ENCODE measurements at regions not wholly inside any gene's neighbourhood (a gene's known extent, or its start where the extent isn't known, plus 50 kb on each side); places are given as distances from the start of the nearest gene placed in this dataset.

DNA sequence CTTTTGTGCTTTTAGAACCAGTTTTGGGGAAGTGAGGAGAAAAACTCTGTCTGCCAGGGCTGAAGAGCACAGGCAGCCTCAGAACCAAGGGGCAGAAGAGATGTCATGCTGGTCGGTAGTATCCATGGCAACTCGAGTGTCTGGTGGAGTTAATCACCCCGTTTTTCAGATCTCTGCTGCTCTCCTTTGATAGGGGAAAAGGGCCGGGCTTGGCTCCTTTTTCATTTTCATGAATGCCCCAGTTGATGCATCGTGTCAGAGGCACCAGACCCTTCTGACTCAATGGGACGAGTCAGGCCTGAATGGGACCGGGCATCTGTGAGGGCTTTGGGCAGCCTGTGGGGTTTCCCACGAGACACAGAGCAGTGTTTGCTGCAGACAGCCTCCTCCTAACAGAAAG lies 304.6 kb downstream of the ABCC12 start:
- H3K36me3 ChIP-seq (ENCODE audit: insufficient read depth, low read length), result no peaks in the 10 kb centered on the region

DNA sequence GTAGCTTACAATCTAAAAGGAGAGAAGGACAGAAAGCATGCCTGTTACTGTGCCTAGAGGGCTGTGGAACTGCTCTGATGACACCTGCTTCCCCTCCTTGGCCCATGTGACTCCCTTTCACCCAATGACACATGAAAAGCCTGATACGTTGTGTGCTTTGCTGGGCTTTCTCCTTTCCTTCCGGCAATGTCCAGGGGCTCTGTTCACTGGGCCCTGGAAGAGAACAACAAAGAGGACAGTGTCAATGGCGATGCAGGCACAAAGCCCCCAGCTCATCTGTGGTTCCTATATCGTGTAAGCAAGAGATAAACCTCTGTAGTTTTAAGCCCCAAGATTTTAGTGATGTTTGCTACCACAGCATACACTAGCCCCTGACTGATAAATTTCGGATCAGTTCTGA lies 306.1 kb downstream of the ABCC12 start:
- Histone ChIP-seq H3K27me3 (ENCODE audit: control insufficient read depth, insufficient read depth, low read length) (peaks cover 9% of the 10 kb centered on the region), H3K4me2 (ENCODE audit: low read length) (no peak overlapping the region), H3K9ac (ENCODE audit: low read depth, low read length) (no peak overlapping the region), H3K36me3 (ENCODE audit: insufficient read depth, low read length) (no peaks in the 10 kb centered on the region), H3K4me1 (ENCODE audit: control insufficient read depth, insufficient read depth, low read length) (no peaks in the 10 kb centered on the region), H3K9me3 (replicated peaks; ENCODE audit: low read length) (no peaks in the 10 kb centered on the region), H3K4me3 (ENCODE audit: low read length) (no peak overlapping the region)

More for the DNA sequence above, 304.6 kb downstream of the ABCC12 start:
- H3K4me1 ChIP-seq (ENCODE audit: control insufficient read depth, insufficient read depth, low read length), result no peaks in the 10 kb centered on the region
- no peak overlapping the region for H3K4me2 ChIP-seq (ENCODE audit: low read length)
- H3K4me3 ChIP-seq (ENCODE audit: low read length), result no peak overlapping the region
- no peak overlapping the region for H3K9ac ChIP-seq (ENCODE audit: low read depth, low read length)
- no peaks in the 10 kb centered on the region for H3K9me3 ChIP-seq (replicated peaks; ENCODE audit: low read length)
- peaks cover 9% of the 10 kb centered on the region for H3K27me3 ChIP-seq (ENCODE audit: control insufficient read depth, insufficient read depth, low read length)

DNA sequence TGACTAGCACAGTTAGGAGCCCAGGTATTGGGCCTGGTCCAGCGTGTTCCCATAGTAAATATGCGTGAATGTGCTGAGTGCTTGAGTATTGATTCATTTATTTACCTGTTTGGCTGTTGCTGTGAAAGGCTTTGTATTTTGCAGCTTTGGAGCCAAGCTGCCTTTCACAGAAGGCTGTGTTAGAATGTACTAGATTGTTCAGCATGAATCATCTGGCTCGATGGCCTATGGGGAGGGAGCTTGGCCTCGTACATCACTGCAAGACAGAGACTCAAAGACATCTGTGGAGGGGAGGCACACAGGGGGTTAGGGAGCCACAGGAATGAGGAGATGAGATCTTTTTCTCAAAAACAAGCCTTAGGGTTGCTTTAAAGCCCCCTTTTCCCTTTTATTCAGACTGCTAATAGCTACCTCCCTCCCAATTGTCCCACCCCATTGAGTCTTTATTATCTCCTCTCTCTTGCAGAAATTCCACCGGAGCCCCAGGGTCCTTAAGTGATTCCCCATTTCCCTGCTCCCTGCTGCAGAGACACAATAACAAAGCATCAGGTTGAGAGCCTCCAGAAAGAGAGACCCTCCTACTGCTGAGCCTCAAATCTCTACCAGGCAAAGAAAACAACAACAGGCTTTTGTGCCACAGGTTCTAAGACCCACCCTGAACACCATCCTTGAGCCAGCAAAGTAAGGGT lies 307.2 kb downstream of the ABCC12 start:
- peaks cover 9% of the 10 kb centered on the region for H3K27me3 ChIP-seq (ENCODE audit: control insufficient read depth, insufficient read depth, low read length)
- H3K4me1 ChIP-seq (ENCODE audit: control insufficient read depth, insufficient read depth, low read length), result no peaks in the 10 kb centered on the region
- H3K36me3 ChIP-seq (ENCODE audit: insufficient read depth, low read length), result no peaks in the 10 kb centered on the region
- no peaks in the 10 kb centered on the region for H3K9me3 ChIP-seq (replicated peaks; ENCODE audit: low read length)
- H3K9ac ChIP-seq (ENCODE audit: low read depth, low read length), result no peak overlapping the region
- H3K4me2 ChIP-seq (ENCODE audit: low read length), result no peak overlapping the region
- no peak overlapping the region for H3K4me3 ChIP-seq (ENCODE audit: low read length)

DNA sequence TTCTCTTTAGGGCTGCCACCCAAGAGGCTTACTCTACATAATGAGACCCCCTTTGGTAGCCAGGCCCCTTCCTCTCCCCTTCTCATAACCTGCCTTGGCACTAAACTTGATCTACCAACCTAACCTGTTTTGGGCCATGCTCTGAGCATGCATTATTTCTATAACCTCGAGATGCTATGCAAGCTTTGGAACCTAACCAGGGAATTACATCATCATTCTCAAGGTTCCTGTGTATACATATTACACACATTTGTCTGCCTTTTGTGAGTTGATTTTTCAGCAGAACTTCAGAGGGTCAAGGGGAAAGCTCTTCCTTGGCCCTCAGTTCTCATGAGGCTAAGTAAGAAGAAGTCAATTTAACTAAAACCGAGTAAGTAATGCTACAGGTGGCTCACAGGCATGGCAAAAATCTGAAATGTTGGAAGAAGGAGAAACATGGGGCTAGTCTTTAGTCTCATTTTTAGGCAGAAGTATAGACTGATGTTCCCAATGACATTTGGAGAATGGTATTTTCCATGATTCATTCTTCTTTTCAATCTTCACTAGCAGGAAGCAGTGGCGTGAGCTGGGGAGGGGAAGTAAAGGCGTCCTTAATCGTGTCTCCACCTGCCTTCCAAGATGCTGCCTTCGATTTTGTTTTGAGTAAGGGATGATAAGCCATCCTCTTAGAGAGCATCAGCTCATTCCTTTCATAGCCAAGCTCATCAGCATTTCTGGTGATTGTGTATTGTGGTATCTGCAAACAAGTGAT lies 308.4 kb downstream of the ABCC12 start:
- Histone ChIP-seq H3K27me3 (ENCODE audit: control insufficient read depth, insufficient read depth, low read length) (peaks cover 9% of the 10 kb centered on the region), H3K4me2 (ENCODE audit: low read length) (no peak overlapping the region), H3K4me1 (ENCODE audit: control insufficient read depth, insufficient read depth, low read length) (no peaks in the 10 kb centered on the region), H3K9ac (ENCODE audit: low read depth, low read length) (no peak overlapping the region), H3K9me3 (replicated peaks; ENCODE audit: low read length) (no peaks in the 10 kb centered on the region), H3K36me3 (ENCODE audit: insufficient read depth, low read length) (no peaks in the 10 kb centered on the region), H3K4me3 (ENCODE audit: low read length) (no peak overlapping the region)

DNA sequence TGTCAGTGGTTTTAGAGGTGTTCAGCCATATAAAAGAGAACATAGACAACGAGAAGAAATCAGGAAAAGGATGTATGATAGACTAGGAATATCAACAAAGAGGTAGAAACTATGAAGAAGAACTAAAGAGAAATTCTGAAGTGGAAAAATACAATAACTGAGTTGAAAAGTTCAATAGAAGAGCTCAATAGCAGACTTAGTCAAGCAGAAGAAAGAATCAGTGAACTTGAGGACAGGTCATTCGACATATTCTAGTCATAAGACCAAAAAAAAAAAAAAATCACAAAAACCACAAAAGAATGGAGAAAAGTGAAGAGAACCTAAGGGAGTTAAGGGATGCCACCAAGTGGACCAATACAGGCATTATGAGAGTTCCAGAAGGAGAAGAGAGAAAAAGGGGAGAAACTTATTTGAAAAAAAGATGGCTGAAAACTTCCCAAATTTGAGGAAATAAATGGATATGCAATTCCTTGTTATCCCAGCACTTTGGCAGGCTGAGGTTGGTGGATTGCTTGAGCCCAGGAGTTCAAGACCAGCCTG lies 321.2 kb downstream of the ABCC12 start:
- Histone ChIP-seq H3K4me3 (ENCODE audit: low read length) (no peak overlapping the region), H3K4me1 (ENCODE audit: control insufficient read depth, insufficient read depth, low read length) (no peaks in the 10 kb centered on the region), H3K36me3 (ENCODE audit: insufficient read depth, low read length) (no peaks in the 10 kb centered on the region), H3K27me3 (ENCODE audit: control insufficient read depth, insufficient read depth, low read length) (no peaks in the 10 kb centered on the region), H3K4me2 (ENCODE audit: low read length) (no peak overlapping the region), H3K9ac (ENCODE audit: low read depth, low read length) (no peak overlapping the region), H3K9me3 (replicated peaks; ENCODE audit: low read length) (no peaks in the 10 kb centered on the region)

DNA sequence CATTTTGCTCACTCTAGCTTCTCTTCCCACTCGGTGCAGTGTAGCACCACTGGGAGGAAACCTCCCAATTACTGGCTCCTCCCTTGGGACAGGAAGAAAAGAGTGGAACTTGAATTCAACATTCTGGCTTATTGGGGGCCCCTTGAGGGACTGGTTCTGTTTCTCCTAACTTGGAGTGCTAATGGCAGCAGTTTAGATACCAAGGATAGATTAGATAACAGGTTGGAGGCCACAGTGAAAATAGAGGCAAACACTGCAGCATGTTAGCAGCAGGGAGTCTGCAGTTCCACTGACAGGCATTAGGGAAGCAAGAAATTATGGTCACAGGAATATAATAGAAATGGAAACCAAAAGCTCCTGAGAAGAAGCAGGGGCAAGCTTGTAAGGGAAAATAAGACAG lies 322.0 kb downstream of the ABCC12 start:
- Histone ChIP-seq H3K36me3 (ENCODE audit: insufficient read depth, low read length) (no peaks in the 10 kb centered on the region), H3K27me3 (ENCODE audit: control insufficient read depth, insufficient read depth, low read length) (no peaks in the 10 kb centered on the region), H3K4me2 (ENCODE audit: low read length) (no peak overlapping the region), H3K9me3 (replicated peaks; ENCODE audit: low read length) (no peaks in the 10 kb centered on the region), H3K4me3 (ENCODE audit: low read length) (no peak overlapping the region), H3K9ac (ENCODE audit: low read depth, low read length) (no peak overlapping the region), H3K4me1 (ENCODE audit: control insufficient read depth, insufficient read depth, low read length) (no peaks in the 10 kb centered on the region)

DNA sequence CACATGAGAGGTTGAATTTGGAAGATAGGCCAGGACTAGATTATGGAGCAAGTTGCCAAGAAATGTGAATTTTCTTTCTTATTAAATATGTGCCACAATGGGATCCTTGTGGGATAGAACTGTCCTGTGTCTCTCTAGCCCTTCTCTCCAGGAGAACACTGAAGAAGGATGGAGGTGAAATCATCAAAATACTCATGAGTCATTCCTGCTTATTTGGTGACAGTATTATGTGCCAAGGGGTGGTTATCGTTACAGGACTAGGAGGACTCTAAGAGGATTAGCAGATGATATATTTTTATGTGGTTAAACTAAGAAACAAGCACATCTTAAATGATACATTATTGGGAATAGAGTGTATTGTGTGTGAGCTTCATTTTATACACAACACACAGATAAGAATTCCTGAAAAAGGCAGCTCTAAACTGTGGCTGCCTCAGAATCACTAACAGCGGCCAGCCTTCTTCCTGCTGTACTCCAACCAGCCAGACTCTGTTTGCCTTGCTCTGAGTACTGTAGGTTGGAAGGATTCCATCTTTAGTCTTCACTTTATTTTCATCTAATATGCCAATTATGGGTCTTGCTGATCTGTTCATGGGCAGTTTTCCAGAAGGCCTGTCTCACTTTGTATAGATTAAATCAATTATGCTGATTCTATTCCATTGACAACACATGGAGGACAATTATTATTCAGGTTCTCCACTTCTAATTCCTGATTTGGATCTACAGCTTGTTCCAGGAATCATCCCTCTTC lies 325.8 kb downstream of the ABCC12 start:
- Histone ChIP-seq H3K4me1 (ENCODE audit: control insufficient read depth, insufficient read depth, low read length) (no peaks in the 10 kb centered on the region), H3K4me3 (ENCODE audit: low read length) (no peak overlapping the region), H3K9me3 (replicated peaks; ENCODE audit: low read length) (no peaks in the 10 kb centered on the region), H3K36me3 (ENCODE audit: insufficient read depth, low read length) (no peaks in the 10 kb centered on the region), H3K4me2 (ENCODE audit: low read length) (no peak overlapping the region), H3K9ac (ENCODE audit: low read depth, low read length) (no peak overlapping the region), H3K27me3 (ENCODE audit: control insufficient read depth, insufficient read depth, low read length) (no peaks in the 10 kb centered on the region)

DNA sequence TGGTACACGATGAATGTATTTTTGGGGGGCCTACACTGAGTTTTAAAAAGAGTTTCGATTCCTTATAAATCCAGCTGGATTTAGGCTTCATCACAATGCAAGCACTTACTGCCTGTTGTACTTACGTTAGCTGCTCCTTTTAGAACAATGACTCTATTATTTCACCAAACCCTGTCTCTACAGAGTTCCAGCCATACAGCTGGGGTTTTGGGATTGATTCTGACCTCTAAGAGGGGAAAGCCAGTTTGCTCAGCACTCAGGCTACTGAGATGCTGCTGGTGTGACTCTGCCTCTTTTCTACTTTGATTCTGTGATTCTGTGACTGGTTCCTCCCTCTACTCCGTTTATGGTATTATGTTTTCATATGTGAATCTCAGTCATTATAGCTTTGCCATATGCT lies 329.7 kb downstream of the ABCC12 start:
- Histone ChIP-seq H3K36me3 (ENCODE audit: insufficient read depth, low read length) (no peaks in the 10 kb centered on the region), H3K4me1 (ENCODE audit: control insufficient read depth, insufficient read depth, low read length) (no peaks in the 10 kb centered on the region), H3K9ac (ENCODE audit: low read depth, low read length) (no peak overlapping the region), H3K4me3 (ENCODE audit: low read length) (no peak overlapping the region), H3K27me3 (ENCODE audit: control insufficient read depth, insufficient read depth, low read length) (no peaks in the 10 kb centered on the region), H3K4me2 (ENCODE audit: low read length) (no peak overlapping the region), H3K9me3 (replicated peaks; ENCODE audit: low read length) (no peaks in the 10 kb centered on the region)

DNA sequence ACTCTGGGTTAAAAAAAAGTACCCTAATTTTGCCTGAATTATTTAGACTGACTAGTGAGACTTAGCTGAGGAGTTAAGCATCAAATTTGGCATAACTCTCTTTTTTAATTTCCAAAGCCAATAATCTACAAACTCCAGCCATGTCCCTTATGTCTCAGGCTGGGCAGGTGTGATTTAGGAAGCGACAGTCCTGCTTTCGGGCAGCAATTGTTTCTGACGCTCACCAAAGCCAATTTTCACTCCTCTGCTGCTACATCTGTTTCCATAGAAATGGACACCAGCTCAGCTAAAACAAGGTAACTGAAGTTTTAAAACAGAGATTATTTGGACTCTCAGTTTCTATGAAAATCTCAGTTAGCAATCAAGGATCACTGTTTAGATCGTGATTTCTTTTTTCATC lies 338.7 kb downstream of the ABCC12 start:
- no peaks in the 10 kb centered on the region for H3K4me1 ChIP-seq (ENCODE audit: control insufficient read depth, insufficient read depth, low read length)
- no peak overlapping the region for H3K4me3 ChIP-seq (ENCODE audit: low read length)
- no peaks in the 10 kb centered on the region for H3K27me3 ChIP-seq (ENCODE audit: control insufficient read depth, insufficient read depth, low read length)
- H3K9ac ChIP-seq (ENCODE audit: low read depth, low read length), result no peak overlapping the region
- no peaks in the 10 kb centered on the region for H3K36me3 ChIP-seq (ENCODE audit: insufficient read depth, low read length)
- H3K4me2 ChIP-seq (ENCODE audit: low read length), result no peak overlapping the region
- H3K9me3 ChIP-seq (replicated peaks; ENCODE audit: low read length), result peaks cover 4% of the 10 kb centered on the region

DNA sequence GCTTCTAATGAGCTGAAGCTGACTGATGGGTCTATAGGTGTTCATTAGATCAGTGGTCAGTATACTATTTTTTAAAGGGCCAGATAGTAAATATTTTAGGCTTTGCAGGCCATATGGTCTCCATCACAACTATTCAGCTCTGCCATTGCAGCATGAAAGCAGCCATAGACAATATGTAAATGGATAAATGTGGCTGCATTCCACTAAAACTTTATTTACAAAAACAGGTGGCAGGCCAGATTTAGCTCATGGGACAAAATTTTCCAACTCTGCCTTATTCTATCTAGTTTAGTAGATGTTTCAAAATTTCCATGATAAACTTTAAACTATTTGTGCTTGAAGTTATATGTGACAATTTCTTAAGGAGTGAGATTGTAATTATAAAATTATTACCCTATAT lies 339.3 kb downstream of the ABCC12 start:
- Histone ChIP-seq H3K27me3 (ENCODE audit: control insufficient read depth, insufficient read depth, low read length) (no peaks in the 10 kb centered on the region), H3K9me3 (replicated peaks; ENCODE audit: low read length) (peaks cover 4% of the 10 kb centered on the region), H3K4me1 (ENCODE audit: control insufficient read depth, insufficient read depth, low read length) (no peaks in the 10 kb centered on the region), H3K9ac (ENCODE audit: low read depth, low read length) (no peak overlapping the region), H3K4me2 (ENCODE audit: low read length) (no peak overlapping the region), H3K4me3 (ENCODE audit: low read length) (no peak overlapping the region), H3K36me3 (ENCODE audit: insufficient read depth, low read length) (no peaks in the 10 kb centered on the region)

DNA sequence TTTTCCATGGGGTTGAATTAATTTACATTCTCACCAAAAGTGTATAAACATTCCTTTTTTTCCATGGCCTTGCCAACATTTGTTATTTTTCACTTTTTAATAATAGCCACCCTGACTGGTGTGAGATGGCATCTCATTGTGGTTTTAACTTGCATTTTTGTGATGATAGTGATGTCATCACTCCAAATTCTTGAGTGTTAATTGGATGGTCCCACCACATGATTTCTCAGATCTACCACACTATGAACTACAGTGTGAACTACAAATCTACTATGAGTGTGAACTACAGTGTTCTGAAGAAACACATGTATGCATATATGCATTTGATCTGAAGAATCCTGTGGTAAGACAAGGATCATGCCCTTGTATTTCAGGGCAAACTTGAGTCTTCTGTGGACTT lies 340.1 kb downstream of the ABCC12 start:
- Histone ChIP-seq H3K9ac (ENCODE audit: low read depth, low read length) (no peak overlapping the region), H3K36me3 (ENCODE audit: insufficient read depth, low read length) (no peaks in the 10 kb centered on the region), H3K27me3 (ENCODE audit: control insufficient read depth, insufficient read depth, low read length) (no peaks in the 10 kb centered on the region), H3K9me3 (replicated peaks; ENCODE audit: low read length) (peaks cover 4% of the 10 kb centered on the region), H3K4me1 (ENCODE audit: control insufficient read depth, insufficient read depth, low read length) (no peaks in the 10 kb centered on the region), H3K4me3 (ENCODE audit: low read length) (no peak overlapping the region), H3K4me2 (ENCODE audit: low read length) (no peak overlapping the region)

All from skeletal muscle satellite cell (primary cell).